Spleen (tissue), 7 donors: ENCODE measurements at regions not wholly inside any gene's neighbourhood (a gene's known extent, or its start where the extent isn't known, plus 50 kb on each side); places are given as distances from the start of the nearest gene placed in this dataset.

Source experiments
- POLR2A ChIP-seq, 3 donors: fragments of 450-650 bp; IDR thresholded peaks; one replicate each; pipeline ENCODE4 v1.5.1; 2017; ENCODE audit warnings: antibody characterized with exemption in 3 of 3, mild to moderate bottlenecking in 1 of 3
- TF ChIP-seq, protein P1 (sequence below), 11 experiments: fragments of 200-600 bp in 7 of 11; fragments of 450-650 bp in 4 of 11; sonication (generic) in 4 of 11; IDR thresholded peaks in 8 of 11; conservative IDR thresholded peaks in 3 of 11; 1 replicate in 7 of 11; 2 replicates in 4 of 11; pipeline versions ENCODE4 v1.4.0 to v1.8.0; 2016 to 2021; ENCODE audit warnings: antibody characterized with exemption in 11 of 11, inconsistent platforms in 4 of 11, mild to moderate bottlenecking in 1 of 11
- donor health status: DM: no; HTN: no; CAD: no; lungs with moderate emphysema.
- donor health status: DM: no; HTN: no; CAD: no.
- donor health status: DM: no; HTN: no; CAD: no.

DNA sequence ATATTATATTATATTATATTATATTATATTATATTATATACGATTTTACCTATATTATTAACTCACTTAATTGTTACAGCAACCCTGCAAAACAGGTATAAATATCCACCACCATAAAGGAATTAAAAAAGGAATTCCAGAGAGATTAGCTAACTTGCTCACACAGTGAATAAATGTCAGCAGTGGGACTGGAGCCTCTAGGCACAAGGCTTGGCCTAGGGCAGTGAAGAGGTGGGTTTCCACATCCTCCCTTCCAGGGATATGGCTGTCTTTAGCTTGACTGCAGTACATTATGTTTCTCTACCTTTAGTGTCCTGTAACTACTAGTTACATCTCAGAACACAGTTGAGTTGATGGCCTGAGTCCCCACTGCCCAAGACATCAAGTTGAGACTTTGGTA lies 166.9 kb downstream of the SLC15A5 start:
- TF ChIP-seq POLR2A (IDR thresholded peaks at IDR 0.05), result no peak
- TF ChIP-seq, protein P1, sequence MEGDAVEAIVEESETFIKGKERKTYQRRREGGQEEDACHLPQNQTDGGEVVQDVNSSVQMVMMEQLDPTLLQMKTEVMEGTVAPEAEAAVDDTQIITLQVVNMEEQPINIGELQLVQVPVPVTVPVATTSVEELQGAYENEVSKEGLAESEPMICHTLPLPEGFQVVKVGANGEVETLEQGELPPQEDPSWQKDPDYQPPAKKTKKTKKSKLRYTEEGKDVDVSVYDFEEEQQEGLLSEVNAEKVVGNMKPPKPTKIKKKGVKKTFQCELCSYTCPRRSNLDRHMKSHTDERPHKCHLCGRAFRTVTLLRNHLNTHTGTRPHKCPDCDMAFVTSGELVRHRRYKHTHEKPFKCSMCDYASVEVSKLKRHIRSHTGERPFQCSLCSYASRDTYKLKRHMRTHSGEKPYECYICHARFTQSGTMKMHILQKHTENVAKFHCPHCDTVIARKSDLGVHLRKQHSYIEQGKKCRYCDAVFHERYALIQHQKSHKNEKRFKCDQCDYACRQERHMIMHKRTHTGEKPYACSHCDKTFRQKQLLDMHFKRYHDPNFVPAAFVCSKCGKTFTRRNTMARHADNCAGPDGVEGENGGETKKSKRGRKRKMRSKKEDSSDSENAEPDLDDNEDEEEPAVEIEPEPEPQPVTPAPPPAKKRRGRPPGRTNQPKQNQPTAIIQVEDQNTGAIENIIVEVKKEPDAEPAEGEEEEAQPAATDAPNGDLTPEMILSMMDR (IDR thresholded peaks at IDR 0.05 in 8 of 11, conservative IDR thresholded peaks at IDR 0.05 in 3 of 11), result no peak
